Activated T-helper 9 cell treated with anti-CD3 and anti-CD28 coated beads, Interleukin-2, amount 50 U/mL, for 16 hours (primary cell): ENCODE measurements at regions not wholly inside any gene's neighbourhood (a gene's known extent, or its start where the extent isn't known, plus 50 kb on each side); places are given as distances from the start of the nearest gene placed in this dataset.

Experiments used
- DNase-seq: peaks from one replicate; pipeline ENCODE4 v3.0.0-alpha.2; 2020; ENCODE audit warnings: low read depth

DNA sequence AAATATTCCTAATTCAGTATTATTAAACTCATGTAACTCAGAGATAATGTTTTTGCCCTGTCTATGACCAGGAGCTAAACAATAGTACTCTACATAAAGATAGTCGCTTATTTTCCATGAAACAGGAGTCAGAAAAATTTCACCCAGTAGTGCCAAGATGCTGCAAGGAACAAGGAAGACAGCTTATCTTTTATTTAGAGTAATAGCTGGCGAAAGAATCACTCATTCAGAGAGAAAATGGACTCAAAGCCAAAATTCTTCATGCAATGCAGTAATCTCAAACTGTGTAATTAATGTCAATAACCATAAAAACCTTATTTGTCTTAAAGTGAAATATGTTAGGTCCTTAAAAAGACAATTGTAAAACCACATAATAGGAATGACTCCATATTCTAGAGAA is 477.8 kb downstream of the ANKRD50 start:
- no peak for DNase-seq

DNA sequence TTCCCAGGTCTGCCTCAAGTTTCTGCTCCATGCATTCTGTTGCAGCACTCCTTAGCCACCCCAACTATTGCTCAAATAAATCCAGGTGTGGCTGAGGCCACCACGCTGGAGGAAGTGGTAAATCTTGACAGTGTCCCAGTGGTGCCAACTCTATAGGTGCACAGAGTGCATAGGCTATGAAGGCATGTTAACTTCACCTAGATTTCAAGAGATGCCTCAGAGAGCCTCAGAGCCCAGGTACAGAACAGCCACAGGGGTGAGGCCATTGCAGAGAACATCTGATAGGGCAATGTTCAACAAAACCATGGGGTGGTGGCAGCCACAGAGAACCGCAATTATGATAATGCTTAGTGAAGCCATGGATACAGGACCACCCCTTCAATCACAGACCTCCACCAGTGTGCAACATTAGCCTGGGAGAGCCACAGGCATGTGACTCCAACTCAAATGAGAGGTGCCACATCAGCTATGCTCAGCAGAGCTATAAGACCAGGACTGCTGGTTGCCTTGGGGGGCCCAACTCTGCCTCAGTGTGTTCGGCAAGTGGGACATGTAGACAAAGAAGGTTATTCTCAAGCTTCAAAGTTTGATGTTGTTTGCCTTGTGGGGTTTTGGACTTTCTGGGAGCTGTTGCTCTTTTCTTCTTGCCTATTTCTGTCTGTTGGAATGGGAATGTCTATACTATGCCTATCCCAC is 468.7 kb downstream of the ANKRD50 start:
- DNase-seq: no peak

DNA sequence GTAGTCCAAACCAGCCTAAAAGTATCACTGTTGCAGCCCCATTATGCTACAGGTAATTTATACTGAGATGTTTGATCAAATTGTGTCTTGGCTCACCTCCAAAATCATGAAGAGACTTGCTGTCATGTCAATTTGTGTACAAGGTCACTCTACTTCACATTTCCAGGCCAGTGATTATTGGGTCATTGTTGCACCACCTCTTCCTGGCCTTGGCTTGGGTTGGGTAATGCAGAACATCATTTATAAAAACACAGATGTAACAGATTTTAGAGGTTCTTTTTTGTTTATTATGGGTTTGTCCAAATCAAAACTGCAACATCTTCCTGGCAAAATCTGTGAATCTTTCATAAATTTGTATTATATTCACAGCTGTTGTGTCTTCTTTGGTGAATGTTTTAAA is 459.5 kb downstream of the ANKRD50 start:
- no peak for DNase-seq

DNA sequence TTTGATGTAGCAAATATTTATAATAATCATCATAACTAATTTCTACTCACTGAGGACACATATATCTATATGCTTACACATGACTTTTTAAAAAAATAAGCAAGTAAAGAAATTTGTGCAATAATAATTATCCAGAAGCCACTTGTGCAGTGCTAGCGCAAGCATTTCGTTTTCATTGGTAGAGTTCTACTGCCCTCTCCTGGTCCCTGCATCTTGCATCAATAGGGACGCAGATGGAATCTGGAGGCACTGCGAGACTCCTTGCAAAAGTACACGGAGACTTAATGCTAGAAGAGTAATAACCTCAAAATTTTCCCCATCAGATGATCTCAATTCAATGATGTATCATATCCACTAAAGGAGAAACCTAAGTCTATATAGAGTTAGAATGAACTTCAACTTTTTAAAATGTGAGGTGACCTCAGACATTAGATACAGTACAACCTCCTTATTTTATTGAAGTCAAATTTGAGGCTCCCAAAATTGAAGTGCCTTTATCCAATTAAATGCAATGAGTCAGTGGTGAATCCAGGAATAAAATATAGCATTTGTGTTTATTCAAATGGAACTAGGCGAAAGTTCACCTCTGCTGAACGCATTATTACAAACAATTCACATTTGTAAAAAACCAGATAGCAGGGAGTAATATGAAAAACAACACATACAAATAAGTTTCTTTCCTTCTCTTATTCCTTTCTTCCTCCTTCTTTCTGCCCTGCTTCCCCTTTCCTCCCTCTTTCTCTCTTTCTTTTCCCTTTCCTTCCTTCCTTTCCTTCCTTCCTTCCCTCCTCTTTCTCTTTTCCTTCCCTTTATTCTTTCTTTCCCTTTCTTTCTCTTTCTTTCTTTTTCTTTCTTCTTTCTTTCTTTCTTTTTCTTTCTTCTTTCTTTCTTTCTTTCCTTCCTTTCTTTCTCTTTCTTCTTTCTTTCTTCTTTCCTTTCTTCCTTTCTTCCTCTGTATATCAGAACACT is 450.0 kb downstream of the ANKRD50 start:
- DNase-seq: no peak

DNA sequence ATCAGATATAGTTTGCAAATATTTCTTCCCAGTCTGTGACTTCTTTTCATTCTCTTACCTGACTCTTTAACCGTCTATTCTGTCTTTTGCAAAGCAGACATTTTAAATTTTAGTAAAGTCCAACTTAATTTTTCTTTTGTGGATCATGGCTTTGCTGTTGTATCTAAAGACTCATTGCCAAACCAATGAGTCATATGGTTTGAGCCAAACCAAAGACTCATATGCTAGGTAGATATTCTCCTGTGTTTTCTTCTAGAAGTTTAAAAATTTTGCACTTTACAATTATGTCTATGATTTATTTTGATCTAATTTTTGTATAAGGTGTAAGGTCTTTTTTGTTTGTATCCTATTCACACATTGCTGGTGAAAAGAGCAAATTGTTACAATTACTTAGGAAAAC is 446.8 kb downstream of the ANKRD50 start:
- DNase-seq: no peak

DNA sequence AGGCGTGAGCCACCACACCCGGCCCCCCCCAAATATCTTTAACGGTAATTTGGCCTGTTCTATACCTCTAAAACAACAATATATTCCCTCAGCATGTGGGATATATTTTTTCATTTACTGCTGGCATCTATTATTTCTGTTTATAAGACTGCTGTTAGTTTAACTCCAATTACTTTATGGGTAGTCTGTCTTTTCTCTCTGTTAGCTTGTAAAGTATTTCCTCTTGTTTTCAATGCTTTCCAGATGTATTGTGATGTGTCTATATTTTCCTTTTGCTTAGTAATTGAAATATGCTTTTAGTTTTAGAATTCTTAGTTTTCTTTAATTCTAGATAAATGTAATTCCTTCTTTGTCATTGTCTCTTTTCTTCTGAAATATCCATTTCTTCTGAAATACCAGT is 445.8 kb downstream of the ANKRD50 start:
- no peak for DNase-seq

DNA sequence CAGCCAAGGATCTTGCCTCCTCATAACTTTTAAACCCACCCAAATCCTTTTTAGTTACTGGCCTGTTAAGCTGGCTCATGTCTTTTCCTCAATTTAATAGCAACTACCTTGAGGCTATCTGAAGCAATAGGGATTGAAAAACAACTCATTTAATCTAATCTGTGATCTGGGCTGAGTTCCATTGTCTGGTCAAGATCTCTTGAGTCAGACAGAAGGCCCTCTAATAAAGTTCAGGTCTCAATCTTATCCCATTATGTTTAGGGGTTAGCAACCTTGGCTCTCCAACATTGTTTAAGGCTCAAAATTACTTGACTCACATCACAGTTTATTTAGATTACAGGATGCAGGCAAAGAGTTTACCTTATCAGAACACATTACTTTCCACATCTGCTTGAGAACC is 436.1 kb downstream of the ANKRD50 start:
- DNase-seq: no peak

DNA sequence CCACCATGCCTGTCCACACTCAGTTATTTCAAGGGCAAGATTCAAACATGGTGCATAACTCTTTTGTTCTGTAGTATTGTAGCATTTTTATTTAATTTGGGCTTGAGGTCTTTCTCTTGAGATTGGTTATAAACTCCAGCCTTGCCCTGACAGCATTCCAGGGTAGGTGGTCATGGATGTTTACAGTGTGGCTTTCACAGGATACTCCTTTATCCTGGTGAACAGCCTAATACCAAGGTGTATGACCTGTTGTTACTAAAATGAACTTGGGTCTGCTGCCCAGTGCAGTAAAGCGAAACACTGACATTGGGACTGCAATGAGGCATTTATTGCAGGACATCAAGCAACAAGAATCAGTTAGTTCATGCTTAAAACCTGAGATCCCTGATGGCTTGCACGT is 434.8 kb downstream of the ANKRD50 start:
- DNase-seq: no peak

DNA sequence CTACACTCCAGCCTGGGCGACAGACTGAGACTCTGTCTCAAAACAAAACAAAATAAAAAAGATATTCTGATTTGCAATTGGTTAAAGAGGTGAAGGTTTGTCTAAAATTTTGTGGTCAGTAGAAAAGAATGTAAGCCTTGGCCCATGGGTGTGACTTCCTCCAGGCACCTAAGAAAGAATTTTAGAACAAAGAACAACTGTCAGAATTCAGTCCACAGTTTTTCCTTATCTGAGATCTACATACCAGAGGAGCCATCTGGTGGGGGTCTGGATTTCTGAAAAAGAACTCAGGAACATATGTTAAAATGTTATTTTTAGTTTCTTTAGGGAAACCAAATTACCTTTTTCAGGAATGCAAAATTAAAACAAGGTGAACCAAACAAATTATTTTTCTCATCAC is 434.1 kb downstream of the ANKRD50 start:
- DNase-seq: no peak

DNA sequence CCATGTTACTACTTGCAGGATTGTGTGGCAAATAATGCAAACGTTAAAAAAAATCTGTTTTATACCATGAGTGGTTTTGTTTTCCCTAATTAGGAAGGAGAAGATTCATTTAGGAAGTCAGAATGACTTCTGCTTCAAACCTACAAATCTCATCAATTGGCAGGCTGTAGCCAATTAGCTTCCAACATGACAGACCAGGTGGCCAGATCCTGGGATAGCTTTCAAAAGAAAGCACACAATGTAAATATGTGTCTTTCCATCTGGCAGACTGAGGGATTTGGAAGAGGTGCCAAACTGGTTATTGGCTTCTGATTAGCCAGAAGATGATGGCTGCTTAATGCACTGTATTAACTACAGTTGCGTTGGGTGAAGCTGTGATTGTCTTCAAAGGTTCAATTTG is 432.8 kb downstream of the ANKRD50 start:
- no peak for DNase-seq

DNA sequence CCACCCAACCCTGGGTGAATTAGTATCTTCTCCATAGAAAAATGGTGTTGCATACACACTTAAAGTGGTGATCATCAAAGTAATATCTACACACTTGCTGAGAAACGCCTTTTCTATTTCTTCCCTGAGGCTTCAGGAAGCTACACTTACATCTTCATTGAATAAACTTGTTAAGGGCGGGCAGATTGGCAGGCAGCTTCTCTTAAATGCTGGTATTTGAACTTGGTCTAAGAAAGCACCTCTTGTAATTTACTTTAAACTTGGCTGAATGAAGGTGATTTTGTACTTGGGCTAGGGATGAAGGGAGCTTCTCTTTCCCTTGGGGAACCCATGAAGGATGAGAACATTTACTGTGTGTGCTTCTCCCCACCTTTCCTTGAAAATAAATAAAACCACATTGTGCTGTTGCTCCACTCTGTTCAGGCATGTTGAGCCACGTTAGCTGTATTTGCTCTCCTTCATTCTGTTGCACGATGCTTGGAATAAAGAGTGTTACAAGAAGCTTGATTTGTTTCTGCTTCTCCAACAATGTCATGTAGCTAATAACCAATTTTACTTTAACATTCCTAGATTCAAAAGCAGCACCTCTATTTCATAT is 430.1 kb downstream of the ANKRD50 start:
- DNase-seq: no peak

DNA sequence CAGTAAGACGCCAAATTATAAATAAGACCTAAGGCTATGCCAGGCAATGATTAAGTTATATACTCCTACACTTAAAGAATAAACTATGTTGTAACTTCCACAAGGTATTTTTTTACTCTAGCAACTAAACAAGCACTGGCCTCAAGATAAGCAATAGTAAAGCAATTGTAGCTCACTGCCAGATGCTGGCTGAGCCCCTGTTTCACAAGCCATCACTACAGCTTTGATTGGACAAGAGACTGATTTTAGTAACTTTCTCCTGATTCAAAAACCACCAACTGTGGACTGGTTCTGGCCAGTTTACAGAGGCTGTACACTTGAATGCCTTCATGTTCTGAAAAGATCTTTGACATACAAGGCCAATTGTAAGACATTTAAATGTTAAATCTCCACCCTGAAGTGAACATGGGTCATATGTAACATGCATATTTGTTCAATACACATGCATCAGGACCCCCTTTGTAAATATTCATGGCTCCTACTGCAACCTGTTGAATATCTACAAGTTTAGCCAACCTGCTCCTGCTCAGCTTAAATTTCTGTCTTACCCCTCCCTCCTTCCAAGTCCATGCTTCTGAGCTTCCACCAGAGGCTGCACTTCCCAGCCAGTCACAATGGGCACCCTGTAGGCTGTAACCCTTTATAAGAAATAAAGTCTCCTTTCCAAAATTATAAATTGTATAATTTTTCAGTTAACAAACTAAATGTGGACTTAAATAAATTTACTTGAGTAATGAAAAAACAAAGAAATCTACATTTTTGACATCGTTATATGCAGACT is 423.6 kb downstream of the ANKRD50 start:
- DNase-seq: no peak

DNA sequence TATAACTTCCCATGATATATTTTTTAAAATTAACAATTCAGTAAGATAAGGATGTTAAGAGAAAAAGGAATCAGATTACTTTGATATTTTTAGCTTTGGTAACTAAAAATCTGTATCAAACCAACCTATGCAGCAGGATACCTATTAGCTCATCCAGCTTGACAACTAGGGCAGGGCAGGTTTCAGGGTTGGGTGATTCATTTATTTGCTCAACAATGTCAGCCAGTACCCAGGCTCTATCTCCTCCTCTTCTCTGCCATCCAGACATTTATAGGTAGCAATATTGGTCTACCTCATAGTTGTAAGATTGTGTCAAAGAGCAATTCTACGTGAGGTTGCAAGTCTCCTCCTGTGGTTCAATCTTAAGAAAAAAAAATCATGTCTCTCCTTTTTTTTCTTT is 421.9 kb downstream of the ANKRD50 start:
- no peak for DNase-seq

DNA sequence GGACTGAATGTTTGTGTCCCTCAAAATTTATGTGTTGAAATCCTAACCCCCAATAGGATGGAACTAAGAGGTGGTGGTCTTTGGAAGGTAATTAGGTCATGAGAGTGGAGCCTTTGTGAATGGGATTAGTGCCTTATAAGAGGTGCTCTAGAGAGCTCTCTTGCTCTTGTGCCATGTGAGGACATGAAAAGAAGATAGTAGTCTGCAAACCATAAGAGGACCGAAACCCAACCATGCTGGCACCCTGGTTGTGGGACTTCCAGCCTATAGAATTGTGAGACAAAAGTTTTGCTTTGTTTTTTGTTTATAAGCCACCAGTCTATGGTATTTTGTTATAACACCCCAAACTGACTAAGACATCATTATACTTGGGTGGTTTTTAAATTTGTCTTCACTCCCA is 417.1 kb downstream of the ANKRD50 start:
- DNase-seq: no peak

DNA sequence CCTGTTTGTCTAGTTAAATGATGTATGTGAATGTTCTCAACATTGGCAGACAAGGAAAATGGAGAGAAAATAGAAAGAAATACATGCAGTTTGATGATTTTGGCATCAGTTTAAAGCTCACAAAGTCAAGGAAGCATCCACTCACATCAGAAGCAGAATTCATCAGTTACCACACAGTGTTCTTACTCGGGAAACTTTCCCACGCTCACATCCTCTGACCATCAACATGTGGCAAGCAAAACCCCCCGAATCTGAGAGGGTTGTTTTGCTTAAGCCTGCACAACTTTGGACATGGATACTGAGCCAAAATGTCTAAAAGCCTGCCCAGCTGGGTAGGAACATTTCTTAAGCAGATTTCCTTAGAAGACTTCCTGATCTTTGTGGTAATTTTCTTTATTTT is 407.6 kb downstream of the ANKRD50 start:
- DNase-seq: no peak

DNA sequence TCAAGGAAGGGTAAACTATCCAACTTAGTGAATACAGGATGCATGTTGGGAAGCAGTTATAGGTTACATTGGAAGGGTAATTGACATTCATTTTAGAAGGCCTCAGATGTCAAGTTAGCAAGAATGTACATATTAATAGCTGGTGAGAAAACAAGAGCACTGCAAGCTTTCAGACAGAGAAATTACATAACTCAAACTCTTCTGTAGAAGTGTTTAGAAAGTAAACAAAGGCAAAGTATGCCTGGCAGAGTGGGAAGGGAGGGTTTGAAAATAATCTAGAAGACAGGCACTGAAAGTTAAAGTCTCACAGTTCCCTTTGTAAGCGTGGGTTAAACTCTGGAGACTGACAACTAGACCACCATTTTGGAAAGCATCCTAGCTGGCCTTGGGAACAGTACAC is 406.2 kb downstream of the ANKRD50 start:
- DNase-seq: no peak

DNA sequence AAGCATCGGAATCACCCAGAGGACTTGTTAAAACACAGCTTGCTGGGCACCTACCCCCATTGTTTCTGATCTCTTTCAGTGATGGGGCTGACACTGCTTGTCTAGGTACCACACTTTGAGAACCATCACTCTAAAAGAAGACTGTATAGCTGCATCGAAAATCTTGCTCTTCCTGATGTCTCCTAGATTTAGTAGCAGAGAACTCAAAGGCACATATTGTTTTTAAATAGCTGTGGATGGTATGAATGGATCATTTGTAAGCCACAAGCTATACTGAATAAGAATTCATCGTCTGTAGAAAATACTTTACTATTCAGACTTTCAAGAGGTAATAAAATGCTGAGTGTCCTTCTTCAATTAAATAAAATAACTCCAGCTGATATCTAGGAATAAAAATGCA is 405.4 kb downstream of the ANKRD50 start:
- no peak for DNase-seq

DNA sequence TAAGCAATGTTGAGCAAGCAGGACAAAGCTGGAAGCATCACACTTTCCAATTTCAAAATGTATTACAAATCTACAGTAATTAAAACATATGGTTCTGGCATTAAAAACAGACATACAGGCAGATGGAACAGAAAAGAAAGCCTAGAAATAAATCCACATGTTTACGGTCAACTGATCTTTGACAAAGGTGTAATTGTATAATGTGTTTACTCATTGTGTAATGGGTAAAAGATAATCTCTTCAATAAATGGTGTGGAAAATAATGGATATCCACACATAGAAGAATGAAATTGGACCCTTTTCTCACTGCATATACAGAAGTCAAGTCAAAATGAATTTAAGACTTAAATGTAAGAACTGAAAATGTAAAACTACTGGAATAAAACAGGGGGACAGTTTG is 394.2 kb downstream of the ANKRD50 start:
- no peak for DNase-seq

DNA sequence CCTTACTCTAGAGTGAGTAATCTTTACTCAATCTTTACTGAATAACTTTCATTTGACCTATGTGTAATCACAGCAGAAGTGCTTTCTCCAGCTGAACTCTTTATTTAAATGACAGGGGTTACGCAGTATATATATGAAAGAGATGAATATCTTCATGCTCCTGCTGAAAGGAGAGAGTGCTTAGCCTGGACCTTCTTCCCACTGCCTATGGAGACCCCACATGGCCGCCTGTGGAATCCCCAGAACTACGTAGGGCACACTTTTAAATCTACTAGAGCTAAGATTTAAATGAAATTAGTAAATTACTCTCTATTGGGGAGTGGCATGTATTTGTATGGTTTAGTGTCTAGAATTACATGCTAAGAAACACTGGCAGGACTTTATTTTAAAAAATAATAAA is 391.2 kb downstream of the ANKRD50 start:
- DNase-seq: no peak

DNA sequence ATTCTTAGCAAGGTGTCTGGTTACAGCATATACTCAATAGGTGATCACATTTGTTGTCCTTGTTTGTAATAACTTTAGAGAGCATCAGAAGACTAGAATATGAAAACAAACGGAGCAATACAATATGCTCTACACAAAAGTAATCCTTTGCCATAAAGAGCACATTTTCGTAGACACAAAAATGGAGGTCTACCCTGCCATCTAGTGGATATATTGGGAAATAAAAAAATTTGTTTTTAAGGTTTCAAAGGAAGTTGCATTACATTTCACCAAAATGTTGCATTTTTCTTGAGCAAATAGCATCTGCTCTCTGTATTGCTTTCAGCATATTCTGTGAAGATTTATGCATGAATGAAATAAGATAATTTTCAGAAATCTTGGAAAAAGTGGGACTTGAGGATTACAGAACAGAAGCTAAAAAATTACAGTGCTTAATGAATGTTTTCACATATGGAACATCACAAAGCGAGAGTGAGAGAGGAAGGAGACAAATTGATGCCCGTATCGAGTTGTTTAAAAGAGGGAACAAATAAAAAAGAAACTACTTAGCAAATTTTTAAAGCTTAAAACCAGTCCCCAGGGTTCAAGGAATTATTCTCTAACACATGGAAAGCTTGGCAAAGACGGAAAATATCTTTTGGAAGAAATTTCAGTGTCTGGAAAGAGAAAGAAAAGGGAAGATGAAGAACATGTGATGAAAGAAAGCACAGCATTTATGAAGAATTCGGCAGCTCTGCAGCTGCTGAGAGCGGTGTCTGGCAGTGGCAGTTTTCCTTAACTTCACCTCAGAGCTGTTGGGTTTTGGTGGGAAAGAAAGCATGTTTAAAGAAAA is 390.1 kb downstream of the ANKRD50 start:
- no peak for DNase-seq

DNA sequence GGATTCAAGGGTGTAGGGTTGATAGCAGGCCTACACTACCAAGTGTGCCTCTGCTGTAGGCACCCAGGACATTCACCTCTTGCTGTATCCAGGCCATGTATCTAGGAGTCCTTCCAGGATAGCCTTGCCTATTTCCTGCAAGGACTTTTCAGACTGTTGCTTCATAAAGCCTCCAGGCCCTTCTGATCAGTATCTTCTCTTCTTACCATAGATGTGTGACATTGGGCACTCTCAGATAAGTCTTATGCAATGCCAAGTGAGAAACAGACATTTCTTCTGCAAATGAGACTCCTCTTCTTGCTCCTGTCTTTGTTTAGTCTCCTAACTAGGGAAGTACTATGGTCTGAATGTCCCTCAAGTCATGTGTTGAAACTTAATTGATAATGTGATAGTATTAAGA is 386.8 kb downstream of the ANKRD50 start:
- DNase-seq: no peak
